HG03196 (cell line): ENCODE measurements at regions not wholly inside any gene's neighbourhood (a gene's known extent, or its start where the extent isn't known, plus 50 kb on each side); places are given as distances from the start of the nearest gene placed in this dataset.

Experiments
- ATAC-seq: cut with Tn5 transposase; IDR thresholded peaks from one replicate; pipeline ENCODE4 v1.9.1; 2021; ENCODE audit not compliant: unreplicated experiment

DNA sequence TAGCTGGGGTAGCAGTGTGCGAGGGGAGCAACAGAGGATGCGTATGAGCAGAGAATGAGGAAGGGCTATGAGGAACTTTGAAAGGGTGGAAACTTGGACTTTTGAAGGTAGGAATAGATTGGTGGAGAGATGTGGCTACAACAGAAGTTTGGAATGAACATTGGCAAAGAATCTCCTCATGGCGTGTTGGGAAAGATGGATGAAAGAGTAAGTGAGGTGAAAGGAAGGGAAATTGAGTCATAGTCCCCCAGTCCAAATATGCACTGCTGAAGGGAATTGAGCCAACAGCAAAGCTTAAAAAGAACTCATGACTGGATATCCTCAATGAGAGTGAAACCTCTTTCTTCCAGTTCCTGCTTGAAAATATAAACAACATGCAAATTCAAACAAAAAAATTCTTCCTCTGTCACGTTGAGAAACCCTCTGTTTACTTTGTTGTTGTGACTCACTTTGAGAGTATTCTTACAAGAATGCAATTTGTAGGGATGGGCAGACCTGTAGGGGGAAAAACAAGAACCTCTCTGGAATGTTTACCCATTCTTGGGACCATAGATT, 313.2 kb upstream of the KCNJ16 start:
- ATAC-seq: no peak

DNA sequence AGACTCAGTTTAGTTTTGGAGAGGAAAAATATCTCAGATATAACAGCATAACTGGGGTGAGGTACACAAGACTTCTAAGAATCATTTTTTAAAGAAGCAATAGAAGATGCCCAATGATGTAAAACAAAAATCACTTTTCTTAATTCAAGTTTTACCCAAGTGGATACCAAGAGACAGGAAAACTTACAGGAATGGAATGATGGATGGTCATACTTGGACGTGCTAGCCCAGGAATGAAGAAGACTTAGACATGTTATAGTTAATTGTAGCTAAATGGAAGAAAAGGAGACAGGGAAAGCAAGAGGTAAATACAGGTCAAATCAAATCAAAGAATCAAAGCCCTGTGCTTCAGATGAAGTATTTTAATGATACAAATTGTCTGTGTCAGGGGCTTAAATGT, 312.7 kb upstream of the KCNJ16 start:
- ATAC-seq: no peak

DNA sequence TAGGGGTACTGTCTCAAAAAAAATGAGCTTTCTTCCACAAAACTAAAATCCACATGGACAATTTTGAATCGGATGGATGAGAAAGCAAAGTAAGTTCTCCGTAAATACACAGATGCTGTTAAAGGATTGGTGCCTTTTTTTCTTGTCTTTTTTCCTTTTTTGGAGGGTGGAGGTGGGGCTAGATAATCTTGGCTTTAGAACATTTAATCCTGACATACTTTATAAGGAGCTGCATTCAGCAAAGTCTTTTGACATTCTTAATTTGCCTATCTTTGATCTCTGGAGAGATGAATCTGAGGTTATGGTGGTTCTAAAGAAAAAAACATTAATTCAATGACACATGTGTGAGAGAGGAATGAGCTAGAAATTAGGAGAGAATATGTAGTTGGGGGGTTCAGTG, 312.3 kb upstream of the KCNJ16 start:
- no peak for ATAC-seq

DNA sequence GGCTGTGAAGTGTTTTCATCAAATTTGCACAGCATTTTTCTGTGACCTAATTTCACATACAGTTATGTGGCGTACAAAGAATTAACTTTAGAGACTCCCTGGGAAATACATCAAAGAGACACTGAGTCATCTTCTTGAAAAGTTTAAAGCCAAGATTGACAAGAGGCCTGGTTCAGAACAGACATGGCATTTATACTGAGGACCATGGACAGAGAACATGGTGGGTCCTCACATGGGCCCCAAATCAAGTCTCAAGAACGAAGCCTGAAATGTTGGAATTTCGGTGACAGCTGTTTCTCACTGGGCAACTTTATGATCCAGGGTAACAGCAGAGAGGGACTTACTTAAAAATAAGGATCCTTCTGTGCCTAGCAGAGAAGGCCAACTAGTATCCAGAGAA, 311.5 kb upstream of the KCNJ16 start:
- no peak for ATAC-seq

DNA sequence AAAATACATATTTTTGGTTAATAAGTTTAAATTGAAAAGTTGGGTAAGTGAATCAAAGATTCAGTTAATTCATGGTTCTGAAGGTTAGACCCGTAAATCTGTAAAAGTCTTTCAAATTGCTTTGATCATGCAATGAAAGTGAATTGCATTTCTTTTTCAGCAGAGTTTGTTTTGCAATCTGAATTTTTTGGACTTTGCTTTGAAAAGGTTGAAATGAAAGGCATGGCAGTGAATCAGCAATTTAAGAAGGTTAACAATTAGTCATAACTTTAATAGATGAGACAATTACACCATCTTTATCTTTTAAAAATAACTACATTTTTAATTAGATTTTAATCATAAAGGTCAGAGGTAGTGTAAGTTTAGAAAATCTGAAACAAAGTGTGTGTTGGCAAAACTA, 310.9 kb upstream of the KCNJ16 start:
- ATAC-seq: no peak

DNA sequence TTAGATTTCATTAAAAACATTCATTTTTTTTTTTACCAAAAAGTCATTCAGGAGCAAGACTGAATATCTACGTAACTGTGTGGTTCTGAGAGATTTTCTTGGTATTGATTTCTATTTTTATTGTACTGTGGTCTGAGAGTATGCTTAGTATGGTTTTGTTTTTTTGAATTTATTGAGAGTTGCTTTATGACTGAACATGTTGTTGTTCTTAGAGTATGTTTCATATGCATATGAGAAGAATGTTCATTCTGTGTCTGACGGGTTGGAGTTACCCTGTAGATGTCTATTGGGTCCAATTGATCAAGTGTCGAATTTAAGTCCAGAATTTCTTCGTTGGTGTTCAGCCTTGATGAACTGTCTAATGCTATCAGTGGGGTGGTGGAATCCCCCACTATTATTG, 306.0 kb upstream of the KCNJ16 start:
- ATAC-seq: no peak

DNA sequence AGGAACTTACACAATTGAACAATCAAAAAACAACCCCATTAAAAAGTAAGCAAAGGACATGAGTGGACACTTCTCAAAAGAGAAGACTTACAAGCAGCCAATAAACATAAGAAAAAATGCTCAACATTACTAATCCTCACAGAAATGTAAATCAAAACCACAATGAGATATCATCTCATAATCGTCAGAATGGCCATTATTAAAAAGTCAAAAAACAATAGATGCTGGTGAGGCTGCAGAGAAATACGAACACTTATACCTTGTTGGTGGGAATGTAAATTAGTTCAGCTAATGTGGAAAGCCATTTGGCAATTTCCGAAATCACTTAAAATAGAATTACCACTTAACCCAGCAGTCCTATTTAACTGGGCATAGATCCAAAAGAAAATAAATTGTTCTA, 301.9 kb upstream of the KCNJ16 start:
- no peak for ATAC-seq

DNA sequence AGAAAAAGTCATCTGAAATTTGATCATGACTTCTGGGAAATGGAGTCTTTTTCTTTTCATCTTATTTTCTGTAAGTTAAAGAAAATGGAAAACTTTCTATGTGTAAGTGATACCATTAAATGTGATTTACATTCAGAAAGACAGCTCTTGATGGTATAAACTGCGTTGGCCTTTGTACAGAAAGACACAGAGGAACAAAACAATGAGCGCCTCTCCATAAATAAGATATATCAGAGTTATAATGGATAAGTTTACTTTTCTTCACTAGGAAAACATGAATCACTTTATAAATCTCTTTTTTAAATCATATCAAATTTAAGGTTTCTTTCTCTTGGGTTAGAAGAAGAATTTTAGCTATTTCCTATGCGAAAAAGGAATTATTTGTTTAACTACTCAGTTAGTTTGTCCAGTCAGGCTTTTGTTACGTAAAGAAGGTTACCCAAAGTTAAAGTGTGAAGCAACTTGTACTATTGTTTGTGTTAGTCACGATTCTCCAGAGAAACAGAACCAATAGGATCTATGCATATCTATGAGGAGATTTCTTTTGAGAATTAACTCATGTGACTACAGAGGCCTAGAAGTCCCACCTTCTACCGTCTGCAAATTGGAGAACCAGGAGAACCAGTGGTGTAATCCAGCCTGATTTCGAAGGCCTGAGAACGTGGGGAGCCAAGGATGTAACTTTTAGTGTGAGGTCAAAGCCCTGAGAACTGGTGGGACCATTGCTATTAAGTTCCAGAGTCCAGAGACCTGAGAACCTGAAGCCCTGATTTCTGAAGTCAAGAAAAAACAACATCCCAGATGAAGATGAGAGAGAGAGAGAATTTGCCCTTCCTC, 295.4 kb upstream of the KCNJ16 start:
- ATAC-seq: no peak

DNA sequence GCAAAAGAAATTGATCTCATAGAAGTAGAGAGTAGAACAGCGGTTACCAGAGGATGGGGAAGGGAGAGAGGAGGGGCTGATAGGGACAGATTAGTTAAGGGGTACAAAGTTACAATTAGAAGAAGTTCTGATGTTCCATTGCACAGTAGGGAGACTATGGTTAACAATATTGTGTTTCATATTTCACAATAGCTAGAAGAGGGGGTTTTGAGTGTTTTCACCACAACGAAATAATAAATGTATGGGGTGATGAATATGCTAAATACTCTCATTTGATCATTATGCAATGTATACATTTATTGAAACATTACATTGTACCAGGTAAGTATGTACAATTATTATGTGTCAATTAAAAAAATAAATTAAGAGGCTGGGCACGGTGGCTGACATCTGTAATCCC, 291.2 kb upstream of the KCNJ16 start:
- ATAC-seq: no peak

DNA sequence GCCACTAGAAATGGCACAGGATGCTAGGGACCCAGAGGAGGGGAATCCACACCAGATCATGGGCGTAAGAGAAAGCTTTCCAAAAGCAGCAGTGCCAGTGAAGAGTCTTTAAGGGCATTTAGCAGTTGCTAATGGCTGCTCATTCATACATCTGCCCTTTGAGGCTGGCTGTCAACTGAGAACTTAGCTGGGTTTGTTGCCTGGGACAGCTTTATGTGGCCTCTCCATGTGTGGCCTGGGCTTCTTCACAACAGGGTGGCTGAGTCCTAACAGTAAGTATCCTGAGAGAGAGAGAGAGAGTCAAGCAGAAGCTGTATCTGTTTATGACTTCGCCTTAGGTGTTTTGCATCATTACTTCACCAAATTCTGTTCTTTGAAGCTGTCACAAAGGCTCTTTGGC, 286.1 kb upstream of the KCNJ16 start:
- ATAC-seq: no peak

DNA sequence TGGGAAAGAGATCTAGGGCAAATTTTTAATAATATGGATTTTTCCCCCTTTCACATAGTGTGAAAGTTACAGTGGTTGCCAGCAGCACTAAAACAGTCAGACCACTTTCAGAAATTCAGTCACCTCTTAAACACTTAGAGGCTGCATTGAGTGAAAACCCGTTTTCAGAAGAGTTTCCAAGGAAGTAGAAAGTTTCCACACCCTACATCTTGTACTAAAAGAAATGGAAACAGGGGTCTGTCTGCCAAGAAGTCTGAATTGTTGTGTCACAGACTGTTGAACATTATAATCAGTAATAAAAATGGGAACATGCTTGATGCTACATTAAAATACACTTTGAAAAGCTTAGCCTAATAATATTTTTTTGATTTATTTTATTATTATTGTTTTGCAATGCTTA, 278.9 kb upstream of the KCNJ16 start:
- no peak for ATAC-seq

DNA sequence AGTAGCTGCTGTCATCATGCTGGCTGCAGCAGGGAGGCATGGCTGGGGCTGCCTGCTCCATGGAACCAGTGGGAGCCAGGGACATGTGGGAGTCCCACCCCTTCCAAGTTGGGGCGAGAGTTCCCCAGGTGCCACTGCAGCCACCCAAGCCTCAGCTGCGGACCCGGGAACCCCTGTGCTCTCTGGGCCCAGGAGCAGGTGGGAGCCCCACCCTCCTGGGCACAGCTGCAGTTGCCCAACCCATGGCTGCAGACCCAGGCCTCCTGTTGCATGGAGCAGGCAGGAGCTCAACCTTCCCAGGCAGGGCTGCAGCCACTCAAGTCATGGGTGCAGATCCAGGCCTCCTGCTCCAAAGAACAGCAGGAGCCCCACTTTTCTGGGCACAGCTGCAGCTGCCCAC, 274.2 kb upstream of the KCNJ16 start:
- ATAC-seq: no peak

DNA sequence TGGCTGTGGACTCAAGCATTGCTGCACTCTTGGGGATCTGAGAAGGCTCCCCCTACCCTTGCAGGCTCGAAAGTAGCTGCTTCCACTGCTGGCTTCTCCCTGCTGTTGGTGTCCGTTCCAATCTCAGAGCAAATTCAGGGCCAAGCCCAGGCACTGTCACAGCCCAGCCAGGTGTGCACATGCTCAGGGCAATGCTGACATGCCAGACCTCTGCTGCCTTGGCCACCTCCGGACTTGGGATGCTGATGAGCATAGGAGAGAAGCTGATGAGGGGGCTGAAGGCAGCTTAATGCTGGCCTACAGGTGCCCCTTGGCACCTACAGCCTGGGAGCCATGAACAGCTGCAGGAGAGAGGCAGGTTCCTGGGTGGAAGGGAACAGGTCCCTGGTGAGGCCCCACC, 273.7 kb upstream of the KCNJ16 start:
- no peak for ATAC-seq

DNA sequence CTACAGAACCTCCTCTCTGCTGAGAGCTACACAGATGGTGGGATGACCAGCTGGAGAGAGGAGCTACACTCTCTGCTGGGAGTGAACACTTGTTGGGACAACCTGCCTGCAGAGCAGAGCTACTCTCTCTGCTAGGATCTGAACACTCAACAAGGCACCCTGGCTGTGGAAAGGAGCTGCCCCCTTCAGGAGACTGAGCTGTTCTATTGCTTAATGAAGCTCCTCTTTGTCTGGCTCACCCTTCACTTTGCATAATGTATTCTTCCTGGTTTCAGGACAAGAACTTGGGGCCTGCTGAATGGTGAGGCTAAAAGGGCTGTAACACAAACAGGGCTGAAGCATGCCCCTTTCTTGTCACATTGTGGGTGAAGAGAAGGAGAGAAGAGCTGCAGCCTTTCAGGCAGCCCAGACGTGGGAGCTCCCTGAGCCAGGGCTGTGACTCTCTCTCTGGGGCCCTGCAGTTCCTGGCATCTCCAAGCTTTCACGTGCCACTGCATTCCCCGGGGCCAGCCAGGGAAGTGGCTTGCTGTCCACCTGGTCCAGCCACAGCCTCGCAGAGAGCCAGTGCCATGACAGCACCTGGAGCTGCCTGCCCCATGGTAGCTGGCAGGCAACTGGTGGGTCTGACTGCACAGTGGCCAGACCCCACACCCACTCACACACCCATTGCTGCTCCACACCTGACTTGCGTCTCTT, 272.8 kb upstream of the KCNJ16 start:
- ATAC-seq: no peak

DNA sequence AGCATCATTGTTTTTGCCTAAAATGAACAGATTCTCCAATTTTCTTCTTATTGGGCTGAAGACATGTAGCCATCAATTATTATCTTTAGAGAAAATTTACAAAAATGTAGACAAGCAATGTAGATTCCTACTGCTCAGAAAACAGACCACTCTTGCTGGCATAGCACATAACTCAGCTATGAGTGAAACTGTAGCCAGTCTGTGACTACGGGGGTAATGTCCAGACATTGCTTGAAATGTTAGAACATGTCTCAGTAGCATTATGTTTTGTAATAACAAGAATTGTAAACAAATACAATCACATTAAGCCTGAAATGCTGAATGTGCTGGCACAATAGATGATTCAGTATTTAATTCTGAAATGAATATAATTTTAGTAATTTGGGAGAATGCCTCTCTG, 265.7 kb upstream of the KCNJ16 start:
- no peak for ATAC-seq

DNA sequence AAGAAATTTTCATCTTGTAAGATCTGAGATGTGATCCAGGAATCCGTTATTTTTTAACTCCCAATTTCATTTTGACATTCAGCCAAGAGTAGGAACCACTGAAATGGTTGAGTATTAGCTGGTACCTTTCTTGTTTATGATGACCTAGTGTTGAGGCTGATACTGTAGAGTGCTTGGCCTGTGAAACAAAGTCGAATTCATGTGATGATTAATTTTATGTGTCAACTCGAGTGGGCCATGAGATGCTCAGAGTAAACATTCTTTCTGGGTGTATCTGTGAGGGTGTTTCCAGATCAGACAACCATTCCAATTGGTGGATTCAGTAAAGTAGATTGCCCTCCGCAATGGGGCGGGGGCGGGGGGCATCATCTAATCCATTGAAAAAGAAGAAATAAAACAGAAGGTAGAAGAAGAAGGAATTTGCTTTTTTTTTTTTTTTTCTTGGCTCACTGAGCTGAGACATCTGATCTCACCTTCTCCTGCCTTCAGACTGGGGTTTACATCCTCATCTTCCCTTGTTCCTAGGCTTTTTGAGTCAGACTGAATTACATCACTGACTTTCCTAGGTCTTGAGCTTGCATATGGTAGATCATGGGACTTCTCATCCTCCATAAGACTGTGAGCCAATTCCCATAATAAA, 264.6 kb upstream of the KCNJ16 start:
- ATAC-seq: no peak

DNA sequence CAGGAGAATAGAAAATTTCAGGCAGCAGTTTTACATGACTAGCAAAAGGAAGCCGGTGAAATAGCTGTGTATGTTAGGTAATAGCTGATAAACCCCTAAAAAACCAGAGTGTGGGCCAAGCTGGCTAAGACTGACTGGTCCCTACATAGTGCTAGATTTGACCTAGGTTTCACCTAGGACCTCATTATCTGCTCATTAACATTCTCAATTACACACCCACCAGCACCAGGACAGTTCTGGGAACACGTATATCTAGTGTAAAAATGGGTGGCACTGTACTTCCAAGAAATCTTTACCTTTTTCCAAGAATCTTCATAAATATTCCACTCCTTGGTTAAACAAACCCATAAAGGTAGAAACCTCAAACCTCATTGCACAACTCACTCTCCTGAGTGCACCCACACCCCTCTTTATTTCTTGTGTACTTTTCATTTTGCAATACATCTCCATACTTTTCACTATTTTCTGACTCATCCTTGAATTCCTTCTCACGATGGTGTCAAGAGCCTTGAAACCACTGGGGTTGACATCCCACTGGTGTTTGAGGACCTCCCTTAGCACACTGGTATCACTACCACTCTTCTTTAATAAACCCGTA, 262.7 kb upstream of the KCNJ16 start:
- ATAC-seq: no peak

DNA sequence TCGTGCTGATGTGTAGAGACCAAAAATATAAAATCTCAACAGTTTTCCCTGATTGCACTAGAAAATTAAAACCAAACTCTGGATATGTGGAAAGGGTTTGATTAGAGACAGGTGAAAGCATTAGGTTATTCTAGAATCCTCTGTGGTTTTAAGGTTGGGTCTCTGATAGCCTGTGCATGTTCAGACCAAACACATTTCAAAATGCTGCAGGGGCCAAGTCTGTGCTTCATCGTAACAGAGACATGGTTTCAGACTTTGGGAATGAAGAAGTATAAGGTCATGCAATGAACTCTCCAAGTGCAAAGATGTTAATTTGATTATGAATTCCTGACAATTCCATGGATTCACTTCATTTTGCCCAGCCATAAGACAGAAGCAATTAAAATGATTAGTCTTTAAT, 261.0 kb upstream of the KCNJ16 start:
- no peak for ATAC-seq

DNA sequence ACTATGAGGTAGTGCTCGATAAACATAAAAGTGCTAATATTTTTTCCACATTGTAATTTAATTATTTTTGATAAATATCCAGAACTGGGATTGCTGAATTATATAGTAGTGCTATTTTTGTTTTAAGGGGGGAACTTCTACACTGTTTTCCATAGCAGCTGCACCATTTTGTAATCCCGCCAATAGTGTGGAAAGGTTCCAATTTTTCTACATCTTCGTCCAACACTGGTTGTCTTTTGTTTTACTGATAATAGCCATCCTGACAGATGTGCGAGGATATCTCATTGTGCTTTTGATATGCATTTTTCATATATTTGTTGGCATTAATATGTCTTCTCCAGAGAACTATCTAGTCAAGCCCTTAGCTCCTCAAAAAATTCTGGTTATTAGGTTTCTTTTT, 259.6 kb upstream of the KCNJ16 start:
- no peak for ATAC-seq

DNA sequence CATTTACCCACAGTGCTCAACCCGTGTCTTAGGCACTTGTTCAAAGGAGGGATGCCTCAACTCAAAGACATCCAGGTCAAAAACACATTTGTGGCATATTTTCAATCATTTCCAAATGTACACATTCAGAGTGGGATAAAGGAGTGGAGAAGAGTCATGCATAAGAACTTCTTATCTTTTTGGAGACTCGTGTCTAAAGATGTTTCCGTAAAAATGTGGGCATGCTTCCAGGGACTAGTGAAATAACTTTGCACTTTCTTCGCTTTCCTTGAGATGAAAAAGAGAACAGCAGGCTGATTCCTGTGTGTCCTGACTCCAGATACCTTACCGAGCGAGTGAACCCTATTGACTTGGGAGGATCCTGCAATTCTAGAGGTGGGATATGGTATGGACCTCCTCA, 256.6 kb upstream of the KCNJ16 start:
- ATAC-seq: no peak

DNA sequence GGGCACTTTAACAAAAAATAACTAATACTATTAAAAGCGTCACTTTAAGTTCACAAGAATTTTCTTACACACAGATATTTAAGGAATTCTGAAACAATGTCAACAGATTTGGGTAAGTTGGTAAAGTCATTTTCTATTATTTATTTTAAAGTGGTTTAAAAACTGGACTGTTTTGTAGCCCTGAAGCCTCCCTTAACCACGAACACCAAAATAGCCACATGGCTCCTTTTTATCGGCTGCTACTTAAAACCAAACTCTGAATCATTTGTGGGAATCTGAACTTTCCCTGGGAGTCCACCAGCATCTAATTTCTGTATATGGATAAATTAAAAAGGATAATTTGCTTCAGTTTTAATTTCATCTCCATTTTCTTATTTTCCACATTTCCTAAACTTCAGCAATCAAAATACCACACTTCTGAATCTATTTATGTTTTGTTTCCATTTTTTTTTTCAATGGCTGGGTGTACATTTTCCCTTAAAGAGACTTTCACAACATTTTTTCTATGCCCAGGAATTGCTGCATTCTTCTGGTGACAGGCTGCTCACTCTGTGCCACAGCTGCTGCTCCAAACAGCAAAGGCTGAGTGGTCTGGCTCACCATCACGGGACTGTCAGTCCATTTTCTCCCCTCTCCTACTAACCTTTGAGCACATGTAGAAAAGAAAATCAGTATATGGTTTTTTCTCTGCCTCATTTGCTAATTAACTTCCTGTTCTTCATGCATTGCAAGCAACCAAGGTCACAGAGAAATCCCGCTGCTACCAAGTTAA, 255.5 kb upstream of the KCNJ16 start:
- ATAC-seq: no peak
